ENCODE measurements at regions not wholly inside any gene's neighbourhood (a gene's known extent, or its start where the extent isn't known, plus 50 kb on each side); places are given as distances from the start of the nearest gene placed in this dataset.
"Not testable (repeated sequence)": the region's sequence is repeated elsewhere in the genome, so short reads cannot be mapped to it uniquely, and the experiment has no call there.

DNA sequence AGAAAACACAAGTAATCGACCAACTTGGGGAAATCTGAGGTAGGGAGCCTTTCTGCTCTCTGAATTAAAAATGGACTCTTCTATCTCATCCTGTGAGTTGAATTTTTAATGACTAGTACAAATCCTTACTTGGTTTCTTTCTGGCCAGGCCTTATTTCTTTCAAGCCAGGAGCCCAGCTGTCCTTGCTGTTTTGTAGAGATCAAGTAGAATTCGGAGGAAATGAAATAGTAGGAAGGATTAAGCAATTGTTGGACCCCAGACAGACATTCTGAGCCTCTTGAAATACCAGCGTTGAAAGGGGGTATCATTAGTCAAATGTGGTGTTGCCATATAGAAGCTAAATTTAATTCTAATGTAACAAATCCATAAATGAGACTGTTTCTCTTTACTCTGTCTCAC is 53.7 kb upstream of the SMIM15 start:
- no peak for DNase-seq

- no peak for DNase-seq
These were observed 54.5 kb upstream of the SMIM15 start for GRCh38 chr5:61216741-61217140.

DNA sequence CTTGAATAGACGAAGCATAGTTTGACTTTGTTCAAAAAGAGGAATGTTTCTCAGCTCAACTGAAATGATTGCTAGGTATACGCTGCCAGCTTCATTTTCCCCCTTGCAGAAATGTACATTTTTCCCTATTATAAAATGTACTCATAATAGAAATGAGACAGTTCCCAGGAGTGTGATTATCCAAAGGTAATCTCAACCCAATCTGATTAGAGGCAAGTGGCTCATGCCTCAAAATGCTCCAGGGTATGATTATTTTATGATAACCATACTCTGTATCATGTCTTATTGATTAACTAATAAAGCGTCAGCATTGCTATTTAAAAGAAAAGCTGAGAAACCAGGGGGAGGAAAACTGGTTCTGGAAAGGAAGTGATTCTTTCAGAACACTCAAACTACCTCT is 54.9 kb upstream of the SMIM15 start:
- DNase-seq: no peak

GRCh38 chr5:61228229-61228628 is 66.0 kb upstream of the SMIM15 start:
- DNase-seq: no peak

GRCh38 chr5:61228691-61229280 is 66.5 kb upstream of the SMIM15 start:
- peak; percentile 33 for DNase-seq

DNA sequence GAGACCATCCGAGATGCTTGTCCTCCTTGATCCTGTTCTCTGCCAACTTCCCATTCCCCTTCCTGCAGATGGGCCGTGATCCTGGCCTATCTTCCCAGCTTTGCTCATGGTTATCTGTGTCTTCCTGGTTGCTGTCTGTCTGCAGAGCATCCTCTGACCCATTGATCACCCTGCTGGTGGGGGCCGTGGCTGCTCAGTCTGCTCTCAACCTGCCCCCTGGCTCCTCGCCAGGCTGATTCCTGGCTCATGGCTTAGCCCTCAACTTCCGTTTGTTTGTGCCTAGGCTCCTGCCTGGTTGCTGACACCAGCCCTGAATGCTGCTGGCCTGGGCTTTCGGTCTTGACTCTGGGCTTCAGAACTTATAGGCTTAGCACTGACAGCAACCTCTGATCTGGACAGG is 67.1 kb upstream of the SMIM15 start:
- DNase-seq: no peak

GRCh38 chr5:61230492-61230891 is 68.2 kb upstream of the SMIM15 start:
- no peak for DNase-seq

DNA sequence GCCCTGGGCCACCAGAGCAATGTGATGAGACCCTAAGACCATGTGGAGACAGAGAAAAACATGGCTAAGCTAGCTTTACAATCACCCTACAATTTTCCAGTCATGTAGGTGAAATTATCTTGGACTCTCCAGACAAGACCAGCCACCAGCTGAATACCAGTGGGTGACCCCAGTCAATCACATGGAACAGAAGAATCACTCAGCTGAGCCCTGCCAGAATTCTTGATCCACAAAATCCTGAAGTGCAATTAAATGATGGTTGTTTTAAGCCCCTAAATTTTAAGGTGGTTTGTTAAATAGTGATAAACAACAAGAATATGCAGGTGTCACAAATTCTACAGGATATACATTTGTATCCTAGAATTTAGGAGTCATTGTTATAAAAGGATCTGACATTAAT is 69.5 kb upstream of the SMIM15 start:
- no peak for DNase-seq

DNA sequence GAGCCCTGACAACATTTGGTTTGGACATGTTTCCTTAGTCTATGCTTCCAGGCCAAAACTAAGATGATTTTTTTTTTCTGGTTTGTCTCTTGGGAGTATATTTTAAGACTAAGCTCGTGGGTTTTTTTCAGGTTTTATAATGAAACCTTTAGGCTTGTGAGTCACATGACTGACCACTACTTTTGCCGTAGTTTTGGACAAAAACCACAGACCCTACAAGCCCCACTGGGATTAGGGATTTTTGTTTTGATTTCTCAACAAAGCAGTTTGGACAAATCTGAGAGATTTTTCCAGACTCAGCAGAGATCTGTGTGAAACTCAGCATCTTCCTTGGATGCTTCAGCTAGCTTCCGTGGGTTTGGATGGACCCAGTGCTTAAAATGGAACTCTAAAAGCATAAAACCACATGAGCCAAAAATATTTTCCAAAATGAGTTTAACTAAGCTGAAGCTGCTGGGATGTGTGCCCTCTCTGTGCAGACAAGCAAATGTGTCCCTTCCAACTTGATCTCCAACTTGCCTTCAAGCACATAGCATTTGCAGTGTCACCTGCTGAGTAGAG is 70.3 kb upstream of the SMIM15 start:
- DNase-seq: peak; percentile 59

DNA sequence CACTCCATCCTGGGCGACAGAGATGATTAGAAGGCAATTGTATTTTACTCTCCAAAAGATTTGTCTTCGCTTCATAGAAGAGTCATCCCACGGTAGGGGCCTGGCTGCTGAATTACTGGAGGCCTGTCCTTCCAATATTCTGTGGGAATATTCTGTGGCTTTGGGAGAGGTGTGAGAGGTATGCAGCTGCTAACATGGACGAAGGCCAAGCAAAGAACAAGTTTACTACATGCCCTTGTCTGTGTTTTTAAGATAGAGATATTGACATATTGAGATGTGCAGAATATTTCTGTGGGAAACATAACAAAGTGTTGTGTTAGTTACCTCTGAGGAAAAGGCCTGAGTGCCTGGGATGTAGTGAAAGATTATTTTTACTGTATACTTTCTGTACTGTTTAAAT is 71.8 kb upstream of the SMIM15 start:
- no peak for DNase-seq

GRCh38 chr5:61236715-61237114 is 74.4 kb upstream of the SMIM15 start:
- DNase-seq: not testable (repeated sequence)

GRCh38 chr5:61245486-61245885 is 83.2 kb upstream of the SMIM15 start:
- peak; percentile 39 for DNase-seq

DNA sequence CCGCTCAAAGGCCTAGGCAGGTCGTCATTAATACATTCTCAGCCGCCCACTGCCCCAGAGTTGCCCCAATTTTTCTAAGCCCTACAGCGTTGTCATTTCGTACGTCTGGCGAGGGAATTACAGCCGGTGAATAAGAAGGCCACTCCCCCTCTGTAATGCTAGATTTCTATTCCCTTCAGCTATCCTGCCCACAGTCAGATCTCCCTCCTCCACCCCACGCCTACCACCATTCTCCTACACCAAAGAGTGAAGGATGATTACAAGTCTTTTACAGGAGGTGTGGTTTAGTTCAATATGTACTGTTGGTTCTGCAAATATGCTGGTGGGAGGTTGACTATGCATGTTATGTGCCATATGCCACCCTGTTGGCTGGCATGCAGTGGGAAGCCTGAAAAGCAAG is 83.7 kb upstream of the SMIM15 start:
- no peak for DNase-seq

DNA sequence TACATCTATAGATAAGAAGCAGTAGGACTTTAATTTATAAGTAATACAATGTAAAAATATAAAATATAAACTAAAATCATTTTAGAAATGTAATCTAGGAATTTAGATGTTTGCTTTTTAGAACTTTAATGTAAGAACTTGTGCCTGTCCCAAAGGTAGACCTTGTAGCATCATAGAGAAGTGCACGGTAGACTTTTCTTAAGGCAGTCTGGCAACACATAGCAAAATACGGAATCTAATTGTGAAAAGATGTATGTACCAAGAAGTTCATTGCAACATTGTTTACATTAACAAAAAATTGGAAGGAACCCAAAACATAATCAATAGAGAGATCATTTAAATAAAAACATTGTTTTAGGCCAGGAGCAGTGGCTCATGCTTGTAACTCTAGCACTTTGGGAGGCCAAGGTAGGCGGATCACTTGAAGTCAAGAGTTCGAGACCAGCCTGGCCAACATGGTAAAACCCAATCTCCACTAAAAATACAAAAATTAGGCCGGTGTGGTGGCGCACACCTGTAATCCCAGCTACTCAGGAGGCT is 84.6 kb upstream of the SMIM15 start:
- no peak for DNase-seq

DNA sequence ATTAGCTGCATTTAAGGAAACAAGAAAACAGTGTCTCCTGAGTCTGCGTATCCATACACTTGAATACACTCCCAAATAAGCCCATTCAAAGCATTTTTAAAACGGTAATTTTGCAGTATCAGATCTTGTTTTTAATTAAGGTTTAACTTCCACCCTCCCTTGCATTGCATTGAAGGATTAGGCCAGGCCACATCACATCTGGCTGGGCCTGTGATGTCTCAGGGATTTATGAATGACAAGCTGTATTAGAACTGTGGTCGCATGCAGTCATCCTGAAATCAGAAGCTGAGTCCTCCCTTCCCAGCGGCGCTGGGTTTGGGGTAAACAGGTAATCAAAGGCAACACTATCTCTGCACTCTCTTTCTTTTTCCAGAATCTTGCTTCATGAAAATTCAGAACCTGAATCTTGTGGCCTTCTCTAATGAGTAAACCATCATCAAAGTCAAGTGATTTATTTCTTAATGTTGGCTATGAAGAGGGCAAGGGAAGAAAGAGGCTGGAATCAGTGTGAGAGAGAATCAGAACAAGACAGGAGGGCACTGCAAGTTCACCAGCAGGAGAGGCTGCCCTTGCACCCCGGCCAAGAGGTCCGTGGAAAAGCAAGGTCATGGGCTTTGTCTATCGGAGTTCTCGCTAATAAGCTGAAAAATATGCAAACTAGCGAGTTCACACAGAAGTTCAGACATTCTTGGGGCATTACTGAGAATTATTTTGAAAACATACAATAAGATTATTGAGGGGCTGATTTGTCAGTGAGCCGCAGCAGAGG is 80.0 kb upstream of the ZSWIM6 start:
- DNase-seq: no peak

- no peak for DNase-seq
These were observed 79.5 kb upstream of the ZSWIM6 start for GRCh38 chr5:61252643-61252925.

GRCh38 chr5:61253547-61253946 is 78.5 kb upstream of the ZSWIM6 start:
- no peak for DNase-seq

GRCh38 chr5:61254969-61255555 is 77.0 kb upstream of the ZSWIM6 start:
- no peak for DNase-seq

- DNase-seq: no peak
These were observed 75.6 kb upstream of the ZSWIM6 start for GRCh38 chr5:61256474-61256873.

DNA sequence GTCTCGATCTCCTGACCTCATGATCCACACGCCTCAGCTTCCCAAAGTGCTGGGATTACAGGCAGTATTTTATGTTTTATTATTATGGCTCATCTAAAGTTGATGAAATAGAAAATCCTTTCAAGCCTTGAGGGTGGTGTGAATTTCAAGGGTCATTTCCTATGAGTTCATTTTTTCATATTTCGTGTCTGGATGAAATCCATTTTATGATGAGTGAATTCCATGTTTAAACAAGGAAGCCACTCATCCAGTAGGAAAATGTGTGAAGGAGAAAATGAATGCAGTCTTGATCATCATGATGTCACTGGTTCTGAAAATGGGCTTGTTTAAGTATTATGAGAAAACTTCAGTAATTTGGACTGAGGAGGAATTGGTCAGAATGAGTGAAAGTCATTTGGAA is 74.6 kb upstream of the ZSWIM6 start:
- peak; percentile 14 for DNase-seq

- DNase-seq: no peak
These were observed 70.9 kb upstream of the ZSWIM6 start for GRCh38 chr5:61261136-61261535.

GRCh38 chr5:61262080-61262479 is 70.0 kb upstream of the ZSWIM6 start:
- DNase-seq: no peak

DNA sequence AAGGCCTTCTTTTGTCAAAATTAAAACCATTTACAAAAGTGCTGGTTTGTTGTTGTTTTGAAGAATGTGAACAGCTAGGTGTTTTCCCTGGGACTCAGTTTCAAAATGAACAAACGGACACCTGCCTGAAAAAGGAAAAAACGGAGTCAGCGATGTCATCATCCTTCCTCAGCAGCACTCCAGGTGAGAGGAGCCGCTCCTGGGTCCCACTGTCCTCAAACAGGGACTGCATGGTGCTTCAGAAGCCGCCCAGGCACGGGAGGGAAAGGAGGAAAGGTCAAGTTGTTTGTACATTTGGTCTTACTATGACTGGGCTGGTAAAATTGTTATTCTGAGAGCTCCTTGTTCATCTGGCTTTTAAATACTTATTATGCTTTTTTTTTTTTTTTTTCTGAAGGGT is 69.0 kb upstream of the ZSWIM6 start:
- no peak for DNase-seq

Measured in fibroblast of skin of right quadriceps (primary cell).